PFSK-1 (cell line): ENCODE measurements at regions not wholly inside any gene's neighbourhood (a gene's known extent, or its start where the extent isn't known, plus 50 kb on each side); places are given as distances from the start of the nearest gene placed in this dataset.

Source experiments
- FOXP2 ChIP-seq: optimal IDR thresholded peaks from 2 replicates; pipeline ENCODE3; 2011; ENCODE audit warnings: borderline replicate concordance, control low read depth, inconsistent platforms; ENCODE audit not compliant: insufficient read depth; ENCODE audit errors: extremely low read length, extremely low read depth
- POLR2AphosphoS5 ChIP-seq: IDR thresholded peaks from 2 replicates; pipeline ENCODE4 v1.6.1; 2012; ENCODE audit warnings: low read depth, mild to moderate bottlenecking, control low read depth, low read length, moderate library complexity
- REST ChIP-seq, 2 experiments: IDR thresholded peaks; 2 replicates each; pipeline versions ENCODE4 v1.6.1 to v1.8.0; 2011 to 2012; ENCODE audit warnings: low read depth in 2 of 2, low read length in 2 of 2, control low read depth in 1 of 2, inconsistent platforms in 1 of 2, mild to moderate bottlenecking in 1 of 2, moderate library complexity in 1 of 2; ENCODE audit not compliant: insufficient read depth in 1 of 2
- SIN3A ChIP-seq: IDR thresholded peaks from 2 replicates; pipeline ENCODE4 v1.6.1; 2012; ENCODE audit warnings: mild to moderate bottlenecking, low read length, moderate library complexity, borderline replicate concordance; ENCODE audit not compliant: insufficient read depth
- TAF1 ChIP-seq: IDR thresholded peaks from 2 replicates; pipeline ENCODE4 v1.6.1; 2012; ENCODE audit warnings: low read length, control low read depth, borderline replicate concordance; ENCODE audit not compliant: insufficient read depth

GRCh38 chr21:35363458-35363857, 314.4 kb upstream of the RUNX1 start:
- TF ChIP-seq TAF1, result no peak
- TF ChIP-seq FOXP2, result no peak
- TF ChIP-seq POLR2AphosphoS5, result no peak
- no peak for TF ChIP-seq SIN3A
- no peak for TF ChIP-seq REST (IDR thresholded peaks at IDR 0.05; ENCODE audit: insufficient read depth in 1 of 2, low read depth in 2 of 2, low read length in 2 of 2)

DNA sequence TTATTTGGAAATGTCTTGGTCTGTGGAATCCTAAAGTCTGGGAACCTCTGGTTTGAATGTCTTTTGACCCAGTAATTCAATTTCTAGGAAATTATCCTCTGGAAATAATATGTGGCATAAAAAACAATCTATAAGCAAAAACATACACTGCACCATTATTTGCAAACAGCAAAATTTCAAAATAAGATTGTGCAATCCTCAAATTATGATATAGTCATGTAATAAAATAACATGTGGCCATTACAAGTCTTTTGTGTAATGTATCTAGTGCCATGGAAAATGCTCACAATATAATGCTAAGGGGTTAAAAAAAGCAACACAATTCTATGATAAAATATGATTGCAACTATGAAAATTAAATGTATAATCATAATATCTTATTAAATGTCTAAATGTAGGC, 312.9 kb upstream of the RUNX1 start:
- TF ChIP-seq REST (IDR thresholded peaks at IDR 0.05; ENCODE audit: insufficient read depth in 1 of 2, low read depth in 2 of 2, low read length in 2 of 2), result no peak
- TF ChIP-seq FOXP2, result no peak
- no peak for TF ChIP-seq POLR2AphosphoS5
- no peak for TF ChIP-seq SIN3A
- no peak for TF ChIP-seq TAF1

- TF ChIP-seq TAF1, result no peak
- TF ChIP-seq FOXP2, result no peak
- no peak for TF ChIP-seq SIN3A
- no peak for TF ChIP-seq REST (IDR thresholded peaks at IDR 0.05; ENCODE audit: insufficient read depth in 1 of 2, low read depth in 2 of 2, low read length in 2 of 2)
- TF ChIP-seq POLR2AphosphoS5, result no peak
Observed at GRCh38 chr21:35360870-35361570, 311.9 kb upstream of the RUNX1 start.

DNA sequence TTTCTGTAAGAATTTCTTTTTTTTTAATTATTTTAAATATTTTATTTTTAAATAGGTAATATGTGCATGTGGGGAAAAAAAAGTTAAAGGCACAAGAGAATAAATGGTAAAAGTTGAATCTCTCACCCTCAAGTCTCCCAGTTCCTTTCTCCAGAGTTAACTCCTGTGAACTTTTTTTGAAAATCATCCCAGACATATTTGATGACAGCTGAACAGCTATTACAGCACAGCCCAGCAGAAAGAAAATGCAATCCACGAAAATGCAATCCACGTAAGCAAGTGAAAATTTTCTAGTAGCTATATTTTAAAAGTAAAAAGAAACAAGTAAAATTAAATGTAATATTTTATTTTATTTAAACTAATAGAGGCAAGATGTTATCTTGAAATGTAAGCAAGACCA, 310.0 kb upstream of the RUNX1 start:
- TF ChIP-seq FOXP2, result no peak
- no peak for TF ChIP-seq TAF1
- TF ChIP-seq SIN3A, result no peak
- no peak for TF ChIP-seq REST (IDR thresholded peaks at IDR 0.05; ENCODE audit: insufficient read depth in 1 of 2, low read depth in 2 of 2, low read length in 2 of 2)
- no peak for TF ChIP-seq POLR2AphosphoS5

DNA sequence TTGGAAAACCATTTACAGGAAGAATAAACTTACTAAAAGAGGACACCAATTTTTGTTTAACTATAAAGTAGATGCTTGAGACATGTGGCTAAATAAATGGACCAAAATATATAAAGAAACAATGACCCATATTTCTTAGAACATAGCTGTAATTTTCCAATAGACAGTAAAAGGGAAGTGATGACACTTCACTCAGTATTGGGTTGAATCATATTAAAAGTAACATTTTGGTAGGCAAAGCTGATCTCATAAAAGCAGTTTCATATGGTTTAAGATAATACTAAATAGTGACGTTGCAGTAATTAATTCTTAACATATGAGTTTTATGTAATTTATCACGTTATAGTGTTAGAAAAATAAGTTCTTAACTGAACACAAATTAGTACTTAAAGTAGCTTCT, 308.9 kb upstream of the RUNX1 start:
- TF ChIP-seq FOXP2 (no peak), REST (IDR thresholded peaks at IDR 0.05; ENCODE audit: insufficient read depth in 1 of 2, low read depth in 2 of 2, low read length in 2 of 2) (no peak), TAF1 (no peak), SIN3A (no peak), POLR2AphosphoS5 (no peak)
